Activated CD4-positive, CD25-positive, alpha-beta regulatory T cell treated with anti-CD3 and anti-CD28 coated beads, Interleukin-2, amount 50 U/mL, for 16 hours (primary cell): ENCODE measurements at regions not wholly inside any gene's neighbourhood (a gene's known extent, or its start where the extent isn't known, plus 50 kb on each side); places are given as distances from the start of the nearest gene placed in this dataset.

ENCODE experiments used
- DNase-seq: peaks from one replicate; pipeline ENCODE4 v3.0.0-alpha.2; 2020; ENCODE audit warnings: low read depth, low spot score

GRCh38 chr2:121897335-121897970 is 142.0 kb downstream of the TSN start:
- no peak for DNase-seq

GRCh38 chr2:121898483-121898882 is 143.0 kb downstream of the TSN start:
- DNase-seq: no peak

DNA sequence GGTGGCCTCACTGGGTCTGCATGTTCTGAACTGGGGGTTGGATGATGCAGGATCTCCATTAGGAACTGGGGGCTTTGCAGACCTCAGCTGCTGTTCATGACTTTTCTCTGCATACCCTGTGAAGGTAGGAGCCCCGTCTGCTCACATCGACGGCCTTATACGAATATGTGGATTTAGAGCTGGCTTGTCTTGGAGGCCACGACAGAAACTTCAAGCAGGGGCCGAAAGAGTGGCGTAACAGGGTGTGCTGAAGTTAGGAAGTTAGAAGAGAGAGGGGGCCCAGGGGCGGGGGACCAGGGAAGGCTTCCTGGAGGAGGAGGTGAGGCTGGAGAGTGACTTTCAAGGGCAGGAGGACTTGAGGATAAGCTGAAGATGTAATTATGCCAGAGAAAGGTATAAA is 144.9 kb downstream of the TSN start:
- no peak for DNase-seq

- no peak for DNase-seq
Observed at GRCh38 chr2:121902171-121902591, 146.7 kb downstream of the TSN start.

DNA sequence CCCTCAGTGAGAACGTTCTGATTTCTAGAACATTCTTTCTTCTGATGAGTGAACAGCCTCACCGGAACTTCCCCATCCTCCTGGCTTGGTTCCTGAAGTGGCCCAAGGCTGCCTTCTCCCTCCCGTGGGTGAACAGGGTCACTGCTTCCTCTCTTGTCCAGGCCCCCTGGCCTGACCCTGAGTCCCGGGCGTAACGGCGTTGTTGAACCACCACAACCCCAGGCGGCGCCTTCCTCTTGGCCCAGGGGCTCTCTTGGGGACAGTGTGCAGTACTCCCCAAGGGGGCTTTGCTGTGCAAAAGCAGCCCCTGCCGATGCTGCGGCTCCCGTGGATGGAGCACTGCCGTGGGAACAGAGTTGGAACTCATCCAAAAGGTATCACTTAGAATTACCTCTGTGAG is 147.2 kb downstream of the TSN start:
- no peak for DNase-seq

- DNase-seq: no peak
Observed at GRCh38 chr2:121903037-121903689, 147.7 kb downstream of the TSN start.

GRCh38 chr2:121904656-121905055 is 149.2 kb downstream of the TSN start:
- DNase-seq: no peak

GRCh38 chr2:121905201-121905600 is 149.8 kb downstream of the TSN start:
- no peak for DNase-seq

- DNase-seq: no peak
Observed at GRCh38 chr2:121906170-121906569, 150.7 kb downstream of the TSN start.

GRCh38 chr2:121907928-121908327 is 152.5 kb downstream of the TSN start:
- no peak for DNase-seq

DNA sequence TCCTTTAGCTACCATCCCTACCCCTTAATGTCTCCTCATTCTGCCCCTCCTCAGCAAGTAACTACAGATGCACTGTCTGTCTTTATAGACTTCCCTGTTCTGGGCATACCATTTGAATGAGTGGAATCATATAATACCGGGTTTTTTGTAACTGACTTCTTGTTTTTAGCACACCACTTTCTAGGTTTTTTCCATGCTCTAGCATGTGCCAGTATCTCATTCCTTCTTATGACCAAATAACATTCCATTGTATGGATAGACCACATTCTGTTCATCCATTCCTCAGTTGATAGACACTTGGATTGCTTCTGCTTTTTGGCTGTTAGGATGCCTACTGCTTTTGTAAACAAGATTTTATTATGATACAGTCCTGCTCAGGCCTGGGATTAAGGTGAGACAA is 154.7 kb downstream of the TSN start:
- DNase-seq: no peak

DNA sequence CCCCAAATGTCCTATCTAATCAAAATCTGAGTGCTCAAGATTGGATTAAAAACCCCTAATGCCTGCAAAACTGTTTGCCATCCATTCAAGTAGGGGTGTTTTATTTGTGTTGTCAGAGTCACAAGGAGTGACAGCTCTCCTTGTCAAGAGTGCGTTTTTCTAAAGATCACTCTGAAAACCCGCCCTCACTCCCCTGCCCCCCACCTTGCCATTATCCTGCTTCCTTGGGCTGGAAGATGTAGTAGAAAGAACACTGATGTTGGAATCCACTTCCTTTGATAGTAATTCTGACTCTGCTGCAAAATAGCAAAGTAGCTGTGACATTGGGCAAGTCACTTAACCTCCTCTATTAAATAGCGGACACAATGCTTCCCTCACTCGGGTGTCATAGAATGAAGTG is 155.6 kb downstream of the TSN start:
- DNase-seq: no peak

DNA sequence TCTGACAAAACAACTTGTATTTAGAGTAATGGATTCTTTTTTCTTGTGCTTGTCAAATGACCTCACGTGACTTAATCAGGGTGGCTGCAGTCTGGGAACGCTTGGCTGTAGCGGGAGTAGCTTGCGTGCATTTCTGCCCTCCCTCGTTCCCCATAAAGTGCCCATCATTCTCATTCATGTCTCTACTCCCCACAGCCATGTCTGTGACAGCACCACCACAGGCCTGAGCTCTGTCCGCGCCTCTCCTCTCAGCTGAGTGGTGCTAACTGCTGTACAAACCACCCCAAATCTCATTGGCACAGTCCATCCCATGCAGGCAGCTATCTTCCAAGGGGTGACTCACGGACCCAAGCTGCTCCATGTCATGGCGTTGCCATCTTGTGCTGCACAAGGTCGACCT is 161.7 kb downstream of the TSN start:
- no peak for DNase-seq

DNA sequence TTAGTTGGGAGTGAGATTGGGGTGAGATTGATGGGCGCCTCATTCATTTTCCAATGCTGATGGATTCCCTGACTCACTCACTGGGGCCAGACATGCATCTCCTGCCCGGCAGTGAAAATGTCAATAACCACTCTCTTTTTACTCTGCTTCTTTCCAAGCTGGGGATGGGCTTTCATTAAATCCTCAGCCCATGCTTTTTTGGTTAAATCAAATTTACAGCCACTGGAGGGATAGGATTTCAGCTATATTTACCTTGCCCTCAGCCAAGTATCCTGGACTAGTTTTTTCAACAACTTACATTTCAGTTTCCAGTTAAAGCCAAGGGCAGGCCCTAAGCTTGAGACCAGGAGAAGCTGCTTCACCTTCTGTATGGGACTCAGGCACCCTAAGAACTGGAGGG is 162.8 kb downstream of the TSN start:
- DNase-seq: no peak

DNA sequence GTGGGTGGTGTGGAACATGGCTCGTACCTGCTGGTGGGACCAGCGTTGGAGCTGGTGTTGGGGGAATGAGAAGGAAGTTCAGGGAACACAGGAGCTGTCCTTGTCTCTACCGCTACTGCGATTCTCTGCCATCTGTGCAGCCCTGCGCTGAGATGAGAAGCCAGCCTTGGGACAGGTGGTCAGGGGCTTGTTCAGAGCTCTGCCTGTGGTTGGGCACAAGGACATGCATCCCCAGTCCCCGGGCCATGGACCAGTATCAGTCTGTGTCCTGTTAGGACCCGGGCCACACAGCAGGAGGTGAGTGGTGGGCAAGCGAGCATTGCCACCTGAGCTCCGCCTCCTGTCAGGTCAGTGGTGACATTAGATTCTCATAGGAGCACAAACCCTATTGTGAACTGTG is 164.4 kb downstream of the TSN start:
- DNase-seq: no peak

GRCh38 chr2:121925466-121925865 is 170.0 kb downstream of the TSN start:
- DNase-seq: no peak

- no peak for DNase-seq
Observed at GRCh38 chr2:121943285-121943684, 187.8 kb downstream of the TSN start.

GRCh38 chr2:121944072-121944831 is 188.8 kb downstream of the TSN start:
- no peak for DNase-seq

DNA sequence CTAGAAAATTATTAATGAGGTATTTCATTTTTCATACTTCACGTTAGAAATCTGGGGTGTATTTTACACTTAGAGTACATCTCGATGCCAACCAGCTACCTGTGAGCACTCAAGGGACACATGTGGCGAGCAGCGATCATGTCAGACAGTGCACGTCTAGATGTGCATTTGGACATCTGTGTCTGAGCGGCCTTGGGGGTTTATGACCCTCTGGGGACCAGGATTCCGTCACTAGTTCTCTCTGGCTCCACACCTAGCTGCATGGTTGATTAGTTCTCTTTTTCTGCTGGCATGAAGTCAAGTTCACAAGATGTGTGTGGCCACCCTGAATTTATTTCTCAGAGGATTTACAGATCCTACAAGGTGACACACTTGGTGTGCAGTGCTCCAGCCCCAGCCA is 192.2 kb downstream of the TSN start:
- DNase-seq: no peak

- no peak for DNase-seq
Observed at GRCh38 chr2:121949271-121949670, 193.8 kb downstream of the TSN start.

GRCh38 chr2:121955426-121955825 is 200.0 kb downstream of the TSN start:
- no peak for DNase-seq

DNA sequence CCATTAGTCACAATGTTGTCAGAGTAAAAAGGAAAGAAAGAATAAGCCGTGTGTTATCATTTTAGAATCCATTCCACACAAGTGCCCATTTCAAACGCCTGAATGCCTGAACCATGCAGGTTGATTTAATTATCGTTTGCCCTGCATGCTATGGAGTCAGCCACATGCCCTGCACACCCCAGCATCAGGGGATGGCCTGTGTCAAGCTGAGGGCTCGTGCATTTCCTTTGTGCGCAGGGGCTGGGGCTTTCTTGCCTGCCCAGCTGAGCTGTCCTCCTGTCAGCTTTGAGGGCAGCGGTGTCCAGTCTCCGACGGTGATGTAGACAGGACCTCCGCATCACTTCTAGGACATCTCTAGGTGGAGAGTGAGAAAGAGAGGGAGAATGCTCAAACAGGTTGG is 200.4 kb downstream of the TSN start:
- no peak for DNase-seq

GRCh38 chr2:121960251-121960650 is 204.8 kb downstream of the TSN start:
- no peak for DNase-seq
